CD14-positive monocyte (primary cell): ENCODE measurements at regions not wholly inside any gene's neighbourhood (a gene's known extent, or its start where the extent isn't known, plus 50 kb on each side); places are given as distances from the start of the nearest gene placed in this dataset.

Source experiments
- DNase-seq, 3 donors: peaks; one replicate each; pipeline ENCODE4 v3.0.0-alpha.2; 2011 to 2022
- H2AFZ ChIP-seq: 2 replicates; pipeline ENCODE4 v1.6.0; 2012; ENCODE audit warnings: mild to moderate bottlenecking, low read depth, low read length, inconsistent platforms; ENCODE audit not compliant: insufficient read depth, poor library complexity, severe bottlenecking
- H3K27ac ChIP-seq, 2 donors: 1 replicate in 1 of 2; 2 replicates in 1 of 2; pipeline ENCODE4 v1.5.1; 2012 to 2013; ENCODE audit warnings: low read length in 2 of 2, control low read depth in 1 of 2, inconsistent platforms in 1 of 2, low read depth in 1 of 2, mild to moderate bottlenecking in 1 of 2
- H3K27me3 ChIP-seq, 2 donors: one replicate each; pipeline versions ENCODE4 v1.6.0 to v1.6.1; 2011 to 2013; ENCODE audit warnings: low read length in 2 of 2; ENCODE audit not compliant: control insufficient read depth in 2 of 2, insufficient read depth in 2 of 2
- H3K36me3 ChIP-seq, 2 donors: replicated peaks in 1 of 2; 1 replicate in 1 of 2; 2 replicates in 1 of 2; pipeline versions ENCODE4 v1.5.1 to v1.6.1; 2012 to 2013; ENCODE audit warnings: low read length in 2 of 2, control low read depth in 1 of 2, inconsistent platforms in 1 of 2, mild to moderate bottlenecking in 1 of 2; ENCODE audit not compliant: insufficient read depth in 2 of 2, control insufficient read depth in 1 of 2
- H3K4me1 ChIP-seq, 2 donors: 1 replicate in 1 of 2; 2 replicates in 1 of 2; pipeline versions ENCODE4 v1.5.1 to v1.6.1; 2012 to 2013; ENCODE audit warnings: low read length in 2 of 2, control low read depth in 1 of 2, inconsistent platforms in 1 of 2, mild to moderate bottlenecking in 1 of 2, moderate library complexity in 1 of 2; ENCODE audit not compliant: insufficient read depth in 2 of 2, control insufficient read depth in 1 of 2
- H3K4me2 ChIP-seq: replicated peaks from 2 replicates; pipeline ENCODE3; 2012; ENCODE audit warnings: low read length, moderate library complexity, mild to moderate bottlenecking; ENCODE audit not compliant: poor library complexity, severe bottlenecking; ENCODE audit errors: extremely low read depth
- H3K4me3 ChIP-seq, 3 experiments: fragments of 200-600 bp in 1 of 3; sonication (generic) in 1 of 3; replicated peaks in 1 of 3; 1 replicate in 2 of 3; 2 replicates in 1 of 3; pipeline ENCODE4 v1.5.1; 2011 to 2013; ENCODE audit warnings: low read length in 3 of 3, mild to moderate bottlenecking in 3 of 3, control low read depth in 2 of 3, low read depth in 2 of 3, inconsistent platforms in 1 of 3, moderate library complexity in 1 of 3
- H3K79me2 ChIP-seq: 2 replicates; pipeline ENCODE4 v1.6.0; 2012; ENCODE audit warnings: mild to moderate bottlenecking, control low read depth, inconsistent platforms, low read length, moderate library complexity; ENCODE audit not compliant: insufficient read depth
- H3K9ac ChIP-seq: 2 replicates; pipeline ENCODE4 v1.6.0; 2017; ENCODE audit warnings: low read length, mild to moderate bottlenecking; ENCODE audit not compliant: insufficient read depth, poor library complexity, severe bottlenecking
- H3K9me3 ChIP-seq, 2 donors: replicated peaks in 1 of 2; 1 replicate in 1 of 2; 2 replicates in 1 of 2; pipeline versions ENCODE4 v1.5.1 to v1.6.1; 2012 to 2013; ENCODE audit warnings: low read length in 2 of 2, control low read depth in 1 of 2; ENCODE audit not compliant: control insufficient read depth in 1 of 2, insufficient read depth in 1 of 2
- H4K20me1 ChIP-seq: 2 replicates; pipeline ENCODE4 v1.6.0; 2012; ENCODE audit warnings: mild to moderate bottlenecking, low read length, control low read depth, moderate library complexity; ENCODE audit not compliant: insufficient read depth
- H3K27ac Mint-ChIP-seq, 7 donors: one replicate each; pipeline ENCODE4 v1.8.0; 2020; ENCODE audit warnings: mild to moderate bottlenecking in 7 of 7, mixed read lengths in 7 of 7, moderate library complexity in 6 of 7, inconsistent platforms in 2 of 7
- H3K27me3 Mint-ChIP-seq, 3 donors: one replicate each; pipeline ENCODE4 v1.8.0; 2021 to 2022; ENCODE audit warnings: low read depth in 3 of 3, mild to moderate bottlenecking in 3 of 3, mixed read lengths in 3 of 3, moderate library complexity in 3 of 3, inconsistent platforms in 1 of 3
- H3K36me3 Mint-ChIP-seq, 2 donors: one replicate each; pipeline ENCODE4 v1.8.0; 2020; ENCODE audit warnings: mixed read lengths in 2 of 2, inconsistent platforms in 1 of 2, mild to moderate bottlenecking in 1 of 2
- H3K4me1 Mint-ChIP-seq: one replicate; pipeline ENCODE4 v1.8.0; 2020; ENCODE audit warnings: mild to moderate bottlenecking, mixed read lengths
- H3K4me3 Mint-ChIP-seq, 2 donors: one replicate each; pipeline ENCODE4 v1.8.0; 2020; ENCODE audit warnings: mild to moderate bottlenecking in 2 of 2, mixed read lengths in 2 of 2, moderate library complexity in 1 of 2
- H3K9me3 Mint-ChIP-seq, 7 donors: one replicate each; pipeline ENCODE4 v1.8.0; 2020 to 2022; ENCODE audit warnings: mixed read lengths in 7 of 7, mild to moderate bottlenecking in 6 of 7, moderate library complexity in 6 of 7, inconsistent platforms in 2 of 7
- WGBS: methylation state at CpG from one replicate; pipeline ENCODE4 v1.1.5; 2013; ENCODE audit warnings: missing lambda C conversion rate; ENCODE audit not compliant: insufficient coverage; 5-methylcytosine and 5-hydroxymethylcytosine counted together
- intact Hi-C, 2 donors: fragments of 100-400 bp; cut with micrococcal nuclease; formaldehyde crosslinking; loops; one replicate each; pipeline versions ENCODE4 v1.15.0 to v1.15.1; 2023
- TF ChIP-seq, protein P1 (sequence below): fragments of 200-600 bp; IDR thresholded peaks from one replicate; pipeline ENCODE4 v1.8.0; 2022; ENCODE audit warnings: antibody characterized with exemption, mild to moderate bottlenecking

GRCh38 chr5:169448826-169449225 is 134.7 kb upstream of the SPDL1 start:
- DNase-seq = no peak
- no peaks in the 10 kb centered on the region for H3K79me2 ChIP-seq
- Mint-ChIP-seq H3K4me1 (no peaks in the 10 kb centered on the region), H3K9me3 (peaks cover 0 to 6% (median 0%) of the 10 kb centered on the region in 7 donors), H3K36me3 (no peaks in the 10 kb centered on the region), H3K27me3 (peaks cover 2% of the 10 kb centered on the region in 3 donors), H3K4me3 (no peak overlapping the region), H3K27ac (no peak overlapping the region)
- H3K4me3 ChIP-seq = no peak overlapping the region
- H3K36me3 ChIP-seq = no peaks in the 10 kb centered on the region
- no peaks in the 10 kb centered on the region for H3K4me1 ChIP-seq
- H3K9me3 ChIP-seq = peaks cover 0 to 2% of the 10 kb centered on the region in 2 donors
- no peaks in the 10 kb centered on the region for H4K20me1 ChIP-seq
- no peak overlapping the region for H2AFZ ChIP-seq
- H3K4me2 ChIP-seq = no peak overlapping the region
- H3K27ac ChIP-seq = no peak overlapping the region
- H3K9ac ChIP-seq = no peak overlapping the region
- TF ChIP-seq, protein P1, sequence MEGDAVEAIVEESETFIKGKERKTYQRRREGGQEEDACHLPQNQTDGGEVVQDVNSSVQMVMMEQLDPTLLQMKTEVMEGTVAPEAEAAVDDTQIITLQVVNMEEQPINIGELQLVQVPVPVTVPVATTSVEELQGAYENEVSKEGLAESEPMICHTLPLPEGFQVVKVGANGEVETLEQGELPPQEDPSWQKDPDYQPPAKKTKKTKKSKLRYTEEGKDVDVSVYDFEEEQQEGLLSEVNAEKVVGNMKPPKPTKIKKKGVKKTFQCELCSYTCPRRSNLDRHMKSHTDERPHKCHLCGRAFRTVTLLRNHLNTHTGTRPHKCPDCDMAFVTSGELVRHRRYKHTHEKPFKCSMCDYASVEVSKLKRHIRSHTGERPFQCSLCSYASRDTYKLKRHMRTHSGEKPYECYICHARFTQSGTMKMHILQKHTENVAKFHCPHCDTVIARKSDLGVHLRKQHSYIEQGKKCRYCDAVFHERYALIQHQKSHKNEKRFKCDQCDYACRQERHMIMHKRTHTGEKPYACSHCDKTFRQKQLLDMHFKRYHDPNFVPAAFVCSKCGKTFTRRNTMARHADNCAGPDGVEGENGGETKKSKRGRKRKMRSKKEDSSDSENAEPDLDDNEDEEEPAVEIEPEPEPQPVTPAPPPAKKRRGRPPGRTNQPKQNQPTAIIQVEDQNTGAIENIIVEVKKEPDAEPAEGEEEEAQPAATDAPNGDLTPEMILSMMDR = no peak
- H3K27me3 ChIP-seq = no peaks in the 10 kb centered on the region
- WGBS = 100% methylated on average over 5 of the region's 6 CpGs
- intact Hi-C loops = no loop called here

GRCh38 chr5:169445191-169445590 is 138.4 kb upstream of the SPDL1 start:
- Histone ChIP-seq H3K79me2 (no peaks in the 10 kb centered on the region), H3K4me1 (no peaks in the 10 kb centered on the region), H3K9me3 (peaks cover 0 to 2% of the 10 kb centered on the region in 2 donors), H3K27ac (no peak overlapping the region), H3K4me3 (no peak overlapping the region), H2AFZ (no peak overlapping the region), H4K20me1 (no peaks in the 10 kb centered on the region), H3K36me3 (no peaks in the 10 kb centered on the region), H3K27me3 (no peaks in the 10 kb centered on the region), H3K4me2 (no peak overlapping the region), H3K9ac (no peak overlapping the region)
- DNase-seq = no peak
- peaks cover 0 to 6% (median 0%) of the 10 kb centered on the region in 7 donors for H3K9me3 Mint-ChIP-seq
- intact Hi-C loops = no loop called here
- H3K27ac Mint-ChIP-seq = no peak overlapping the region
- H3K4me3 Mint-ChIP-seq = no peak overlapping the region
- TF ChIP-seq, protein P1 = no peak
- WGBS = 100% methylated on average over 1 of the region's 2 CpGs
- H3K36me3 Mint-ChIP-seq = no peaks in the 10 kb centered on the region
- no peaks in the 10 kb centered on the region for H3K4me1 Mint-ChIP-seq
- H3K27me3 Mint-ChIP-seq = peaks cover 0 to 1% (median 0%) of the 10 kb centered on the region in 3 donors
